ENCODE measurements at regions not wholly inside any gene's neighbourhood (a gene's known extent, or its start where the extent isn't known, plus 50 kb on each side); places are given as distances from the start of the nearest gene placed in this dataset.
"Not testable (repeated sequence)": the region's sequence is repeated elsewhere in the genome, so short reads cannot be mapped to it uniquely, and the experiment has no call there.

DNA sequence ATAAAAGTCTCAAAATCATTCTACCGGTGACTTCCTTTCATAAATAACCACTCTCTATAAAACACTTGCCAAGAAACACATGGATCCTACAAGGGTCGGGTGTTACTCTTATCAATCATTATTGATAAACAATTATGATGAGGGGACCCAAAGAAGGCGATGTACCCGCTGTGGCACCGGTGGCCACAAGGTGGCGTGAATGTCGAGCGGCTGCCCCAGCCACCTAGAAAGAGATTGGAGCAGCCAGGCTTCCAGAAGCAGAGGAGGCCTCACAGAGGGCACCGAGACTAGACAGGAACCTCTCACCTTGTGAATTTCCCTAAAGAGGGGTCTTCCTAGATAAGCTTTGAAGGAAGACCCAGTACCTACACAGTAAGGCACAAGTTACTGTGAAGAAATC, 80.5 kb upstream of the GOLGA6L6 start:
- DNase-seq = not testable (repeated sequence)

DNA sequence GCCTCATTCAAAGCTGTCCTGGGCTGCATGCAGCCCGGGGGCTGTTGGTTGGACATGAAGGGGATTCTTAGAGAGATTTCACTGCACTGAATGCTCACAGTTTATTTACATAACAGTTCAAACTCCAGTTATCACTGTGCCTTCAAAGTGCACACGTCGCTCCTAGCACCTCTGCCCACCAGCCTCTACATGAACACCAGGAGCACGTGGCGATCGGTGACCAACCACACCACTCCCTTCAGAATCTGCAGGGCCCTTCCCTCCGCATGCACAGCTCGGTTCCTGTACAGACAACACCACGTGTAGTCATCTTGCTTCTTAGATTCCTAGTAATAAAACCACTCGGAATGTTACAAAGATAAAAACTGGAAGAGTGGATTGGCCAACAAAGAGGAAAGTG, 72.9 kb upstream of the GOLGA6L6 start:
- not testable (repeated sequence) for DNase-seq

DNA sequence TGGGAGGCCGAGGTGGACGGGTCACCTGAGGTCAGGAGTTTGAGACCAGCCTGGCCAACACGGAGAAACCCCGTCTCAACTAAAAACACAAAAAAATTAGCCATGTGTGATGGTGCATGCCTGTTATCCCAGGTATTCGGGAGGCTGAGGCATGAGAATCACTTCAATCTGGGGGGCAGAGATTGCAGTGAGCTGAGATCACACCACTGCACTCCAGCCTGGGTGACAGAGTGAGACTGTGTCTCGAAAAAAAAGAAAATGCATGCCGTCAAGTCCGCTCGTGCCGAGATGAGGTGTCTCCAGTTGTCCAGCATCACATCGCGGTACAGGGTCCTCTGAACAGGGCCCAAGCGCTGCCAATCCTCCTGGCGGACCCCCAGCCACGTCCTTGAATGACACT, 71.2 kb upstream of the GOLGA6L6 start:
- not testable (repeated sequence) for DNase-seq

DNA sequence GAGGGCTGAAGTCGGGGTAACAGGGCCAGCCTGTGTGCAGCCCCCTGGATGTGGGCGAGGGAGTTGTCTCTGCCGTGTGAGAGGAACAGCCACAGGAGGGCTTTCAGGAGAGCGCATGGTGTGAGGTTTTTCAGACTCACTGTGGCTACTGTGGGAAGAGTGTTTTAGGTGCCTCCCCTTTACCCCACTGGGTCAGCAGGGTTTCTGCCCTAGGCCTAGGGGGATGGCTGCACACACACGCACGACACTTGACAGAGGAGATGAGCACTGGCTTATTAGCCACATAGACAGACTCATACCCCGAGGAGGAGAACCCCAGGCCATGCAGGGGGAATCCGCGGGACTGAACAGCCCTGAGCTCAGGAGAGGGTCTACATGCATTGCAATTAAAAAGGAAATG, 70.8 kb upstream of the GOLGA6L6 start:
- DNase-seq = not testable (repeated sequence)

DNA sequence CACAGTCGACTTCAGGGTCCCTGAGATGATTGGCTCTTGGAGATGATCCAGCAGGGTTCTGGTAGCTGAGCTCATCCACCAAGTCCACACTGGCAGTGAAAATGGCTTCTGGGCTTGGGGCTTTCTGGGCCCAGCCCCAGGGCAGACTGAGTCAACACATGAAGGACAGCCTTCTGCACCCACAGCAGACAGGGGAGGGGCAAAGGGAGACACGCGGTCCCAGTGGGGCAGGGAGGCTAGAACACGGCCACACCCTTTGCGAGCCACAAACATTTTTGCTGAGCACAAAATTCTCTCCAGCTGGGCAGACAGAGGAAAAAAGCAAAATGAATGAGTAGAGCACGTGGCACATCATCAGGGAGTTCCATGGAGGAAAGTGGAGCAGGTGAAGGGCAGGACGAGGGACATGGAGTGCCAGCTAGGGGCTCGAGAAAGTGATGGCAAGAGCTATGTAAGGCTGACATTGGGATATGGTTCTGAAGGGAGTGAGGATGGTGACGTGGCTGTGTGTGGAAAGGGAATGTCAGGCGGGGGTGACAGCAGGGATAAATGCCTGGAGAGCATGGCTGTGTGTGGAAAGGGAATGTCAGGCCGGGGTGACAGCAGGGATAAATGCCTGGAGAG, 70.2 kb upstream of the GOLGA6L6 start:
- DNase-seq = not testable (repeated sequence)

DNA sequence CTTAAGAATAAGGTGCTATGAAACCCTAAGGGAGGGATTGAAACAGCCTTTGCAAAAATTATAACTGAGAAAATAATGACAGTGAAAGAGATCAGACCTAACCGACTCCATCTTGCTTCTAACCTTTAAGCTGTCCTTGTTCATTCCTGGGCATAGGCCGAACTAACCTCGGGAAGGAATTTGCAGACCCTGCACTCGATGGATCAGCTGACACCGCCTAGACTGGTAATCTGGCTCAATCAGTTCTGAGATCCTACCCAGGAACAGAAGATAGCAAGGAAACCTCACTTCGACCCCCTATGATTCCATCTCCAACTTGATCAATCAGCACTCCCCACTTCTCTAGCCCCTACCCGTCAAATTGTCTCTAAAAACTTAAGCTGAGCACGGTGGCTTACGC, 66.6 kb upstream of the GOLGA6L6 start:
- DNase-seq = not testable (repeated sequence)

DNA sequence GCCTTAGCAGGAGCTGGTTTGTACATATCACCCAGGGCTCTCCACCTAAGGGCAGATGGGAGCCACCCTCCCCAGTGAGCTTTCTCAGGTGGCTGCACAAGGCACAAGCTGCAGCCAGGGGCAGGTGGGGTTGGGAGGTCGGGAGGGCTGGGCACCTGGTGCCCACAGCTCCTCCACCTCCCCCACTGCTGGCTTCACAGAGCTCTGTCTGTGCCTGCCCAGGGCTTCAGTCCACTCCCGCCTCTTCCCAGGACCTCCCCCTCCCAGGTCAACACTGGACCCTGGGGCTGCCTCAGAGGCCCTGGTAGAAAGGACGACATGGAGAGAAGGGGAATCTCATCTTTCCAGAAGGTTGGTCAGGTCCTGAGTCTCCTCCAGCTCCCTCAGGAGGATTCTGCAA, 55.6 kb upstream of the GOLGA6L6 start:
- DNase-seq = not testable (repeated sequence)

DNA sequence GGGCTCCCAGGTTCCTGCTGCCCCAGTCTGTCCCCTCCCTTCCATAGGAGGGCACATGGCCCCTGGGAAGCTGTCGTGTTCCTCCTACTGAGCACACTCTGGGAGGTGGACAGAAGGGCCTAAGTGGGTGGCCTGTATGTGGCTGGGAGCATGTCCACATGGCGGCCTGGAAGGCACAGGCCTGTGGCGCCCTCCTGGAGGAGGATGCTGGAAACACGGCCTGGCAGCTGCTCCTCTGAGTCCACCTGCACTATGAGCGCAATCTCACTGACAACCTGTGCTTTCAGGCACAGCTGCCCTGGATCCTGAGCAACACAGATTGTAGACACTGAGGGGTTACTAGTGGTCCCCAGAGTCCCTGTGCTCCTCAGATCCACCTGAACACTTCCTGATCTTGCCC, 52.6 kb upstream of the GOLGA6L6 start:
- DNase-seq = not testable (repeated sequence)

DNA sequence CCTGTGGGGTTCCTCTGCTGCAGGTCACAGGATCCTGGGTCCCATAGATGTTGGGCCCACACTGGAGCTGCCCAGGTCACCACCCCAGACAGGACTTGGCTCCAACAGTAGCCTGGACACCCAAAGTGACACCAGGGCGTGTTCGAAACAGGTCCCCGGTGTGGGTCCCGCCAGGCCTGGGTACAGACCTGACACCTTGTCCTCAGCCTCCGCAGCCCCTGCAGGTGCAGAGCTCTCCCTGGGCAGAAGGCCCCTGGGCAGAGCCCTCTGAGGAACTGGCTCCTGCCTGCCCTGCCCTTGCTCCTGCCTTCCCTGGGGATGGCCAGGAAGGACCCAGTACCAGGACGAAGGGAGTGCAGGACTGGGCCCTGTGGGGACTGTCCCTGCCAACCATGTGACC, 50.3 kb upstream of the GOLGA6L6 start:
- DNase-seq = not testable (repeated sequence)

All from hematopoietic multipotent progenitor cell treated with erythropoietin and hydrocortisone succinate and interleukin-3 and kit ligand, for 4 days (in vitro differentiated cells).